ENCODE measurements at regions not wholly inside any gene's neighbourhood (a gene's known extent, or its start where the extent isn't known, plus 50 kb on each side); places are given as distances from the start of the nearest gene placed in this dataset.
"Not testable (repeated sequence)": the region's sequence is repeated elsewhere in the genome, so short reads cannot be mapped to it uniquely, and the experiment has no call there.

DNA sequence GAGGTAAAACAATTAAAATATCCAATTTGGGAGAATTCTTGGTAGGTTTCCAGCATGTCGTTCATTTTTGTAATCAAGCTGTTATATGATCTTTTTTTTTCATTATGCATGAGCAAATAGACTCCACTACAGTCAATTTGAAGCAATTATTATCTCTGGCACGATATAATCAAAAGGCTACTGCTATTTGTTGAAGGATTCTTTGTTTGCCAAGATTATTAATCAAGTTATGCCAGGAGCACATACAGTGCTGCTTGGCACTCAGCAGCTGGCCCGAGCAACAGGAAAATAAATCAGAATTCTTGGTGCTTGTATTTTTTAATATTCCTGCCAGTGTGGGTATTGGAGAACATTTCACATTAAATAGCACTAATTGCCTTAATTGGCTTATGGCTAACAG is 279.5 kb downstream of the RND3 start:
- Histone ChIP-seq H3K27me3 (replicated peaks; ENCODE audit: control insufficient read depth, insufficient read depth, low read length) (no peaks in the 10 kb centered on the region), H3K4me3 (replicated peaks; ENCODE audit: low read depth, low read length) (no peak overlapping the region), H3K36me3 (ENCODE audit: control insufficient read depth, insufficient read depth, low read length) (no peaks in the 10 kb centered on the region)
- TF ChIP-seq, protein P1, sequence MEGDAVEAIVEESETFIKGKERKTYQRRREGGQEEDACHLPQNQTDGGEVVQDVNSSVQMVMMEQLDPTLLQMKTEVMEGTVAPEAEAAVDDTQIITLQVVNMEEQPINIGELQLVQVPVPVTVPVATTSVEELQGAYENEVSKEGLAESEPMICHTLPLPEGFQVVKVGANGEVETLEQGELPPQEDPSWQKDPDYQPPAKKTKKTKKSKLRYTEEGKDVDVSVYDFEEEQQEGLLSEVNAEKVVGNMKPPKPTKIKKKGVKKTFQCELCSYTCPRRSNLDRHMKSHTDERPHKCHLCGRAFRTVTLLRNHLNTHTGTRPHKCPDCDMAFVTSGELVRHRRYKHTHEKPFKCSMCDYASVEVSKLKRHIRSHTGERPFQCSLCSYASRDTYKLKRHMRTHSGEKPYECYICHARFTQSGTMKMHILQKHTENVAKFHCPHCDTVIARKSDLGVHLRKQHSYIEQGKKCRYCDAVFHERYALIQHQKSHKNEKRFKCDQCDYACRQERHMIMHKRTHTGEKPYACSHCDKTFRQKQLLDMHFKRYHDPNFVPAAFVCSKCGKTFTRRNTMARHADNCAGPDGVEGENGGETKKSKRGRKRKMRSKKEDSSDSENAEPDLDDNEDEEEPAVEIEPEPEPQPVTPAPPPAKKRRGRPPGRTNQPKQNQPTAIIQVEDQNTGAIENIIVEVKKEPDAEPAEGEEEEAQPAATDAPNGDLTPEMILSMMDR (IDR thresholded peaks at IDR 0.05; ENCODE audit: insufficient read depth, low read length, poor library complexity, severe bottlenecking), result no peak
- DNase-seq (ENCODE audit: extremely low read depth, insufficient read length), result no peak

DNA sequence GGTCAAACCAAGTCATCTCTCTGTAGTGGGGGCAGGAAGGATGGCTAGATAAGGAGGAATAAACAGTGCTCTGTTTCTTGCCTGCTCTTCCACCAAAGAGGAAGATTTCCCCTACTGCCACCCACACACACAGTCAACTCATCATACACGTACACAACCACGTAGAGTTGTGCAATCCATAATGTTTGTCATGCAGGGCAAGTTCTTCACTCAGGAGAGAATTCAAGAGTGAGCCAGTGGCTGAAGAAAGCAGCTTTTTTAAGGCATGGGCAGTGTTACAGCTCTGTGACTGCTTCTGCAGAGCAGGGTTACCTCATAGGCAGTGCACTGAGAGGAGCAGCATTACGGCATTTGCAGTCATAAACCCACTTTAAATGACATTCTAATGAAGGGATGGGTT is 283.0 kb downstream of the RND3 start:
- no peak overlapping the region for H3K4me3 ChIP-seq (replicated peaks; ENCODE audit: low read depth, low read length)
- no peaks in the 10 kb centered on the region for H3K27me3 ChIP-seq (replicated peaks; ENCODE audit: control insufficient read depth, insufficient read depth, low read length)
- no peak for DNase-seq (ENCODE audit: extremely low read depth, insufficient read length)
- H3K36me3 ChIP-seq (ENCODE audit: control insufficient read depth, insufficient read depth, low read length), result no peaks in the 10 kb centered on the region
- TF ChIP-seq, protein P1 (IDR thresholded peaks at IDR 0.05; ENCODE audit: insufficient read depth, low read length, poor library complexity, severe bottlenecking), result no peak

DNA sequence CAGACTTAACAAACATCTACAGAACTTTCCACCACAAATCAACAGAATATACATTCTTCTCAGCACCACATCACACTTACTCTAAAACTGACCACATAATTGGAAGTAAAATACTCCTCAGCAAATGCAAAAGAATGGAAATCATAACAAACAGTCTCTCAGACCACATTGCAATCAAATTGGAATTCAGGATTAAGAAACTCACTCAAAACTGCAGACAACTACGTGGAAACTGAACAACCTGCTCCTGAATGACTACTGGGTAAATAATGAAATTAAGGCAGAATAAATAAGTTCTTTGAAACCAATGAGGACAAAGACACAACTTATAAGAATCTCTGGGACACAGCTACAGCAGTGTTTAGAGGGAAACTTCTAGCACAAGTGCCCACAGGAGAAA is 292.7 kb downstream of the RND3 start:
- DNase-seq (ENCODE audit: extremely low read depth, insufficient read length); H3K4me3 ChIP-seq (replicated peaks; ENCODE audit: low read depth, low read length); H3K36me3 ChIP-seq (ENCODE audit: control insufficient read depth, insufficient read depth, low read length); H3K27me3 ChIP-seq (replicated peaks; ENCODE audit: control insufficient read depth, insufficient read depth, low read length): not testable (repeated sequence)

DNA sequence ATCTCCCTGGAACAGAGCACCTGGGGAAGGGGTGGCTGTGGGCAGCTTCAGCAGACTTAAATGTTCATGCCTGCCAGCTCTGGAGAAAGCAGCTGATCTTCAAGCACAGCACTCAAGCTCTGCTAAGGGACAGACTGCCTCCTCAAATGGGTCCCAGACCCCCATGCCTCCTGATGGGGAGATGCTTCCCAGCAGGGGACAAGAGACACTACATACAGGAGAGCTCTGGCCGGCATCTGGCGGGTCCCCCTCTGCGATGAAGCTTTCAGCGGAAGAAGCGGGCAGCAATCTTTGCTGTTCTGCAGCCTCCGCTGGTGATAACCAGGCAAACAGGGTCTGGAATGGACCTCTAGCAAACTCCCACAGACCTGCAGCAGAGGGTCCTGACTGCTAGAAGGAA is 294.8 kb downstream of the RND3 start:
- TF ChIP-seq, protein P1 (IDR thresholded peaks at IDR 0.05; ENCODE audit: insufficient read depth, low read length, poor library complexity, severe bottlenecking), result no peak
- no peaks in the 10 kb centered on the region for H3K27me3 ChIP-seq (replicated peaks; ENCODE audit: control insufficient read depth, insufficient read depth, low read length)
- no peak for DNase-seq (ENCODE audit: extremely low read depth, insufficient read length)

DNA sequence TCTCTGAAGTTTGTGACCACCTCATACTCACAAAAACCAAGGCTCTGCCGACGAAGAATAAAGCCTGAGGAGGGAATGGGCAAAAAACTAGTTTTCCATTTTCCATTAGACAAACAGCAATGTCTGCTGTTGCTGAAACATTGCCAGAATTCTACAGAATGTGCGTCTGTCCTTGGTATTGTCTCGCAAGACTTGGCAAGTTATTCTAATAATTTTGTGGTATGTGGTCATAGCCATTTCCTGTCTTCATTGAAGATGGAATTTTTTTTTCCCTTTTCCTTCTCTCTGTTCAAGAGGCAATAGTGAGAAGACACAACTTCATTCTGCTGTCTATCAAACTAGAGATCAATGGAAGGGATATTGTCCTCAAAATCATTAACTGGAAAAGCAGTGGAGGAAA is 296.1 kb downstream of the RND3 start:
- Histone ChIP-seq H3K4me3 (replicated peaks; ENCODE audit: low read depth, low read length) (no peak overlapping the region), H3K36me3 (ENCODE audit: control insufficient read depth, insufficient read depth, low read length) (no peaks in the 10 kb centered on the region), H3K27me3 (replicated peaks; ENCODE audit: control insufficient read depth, insufficient read depth, low read length) (no peaks in the 10 kb centered on the region)
- TF ChIP-seq, protein P1 (IDR thresholded peaks at IDR 0.05; ENCODE audit: insufficient read depth, low read length, poor library complexity, severe bottlenecking), result no peak
- no peak for DNase-seq (ENCODE audit: extremely low read depth, insufficient read length)

More for the DNA sequence above, 294.8 kb downstream of the RND3 start:
- no peaks in the 10 kb centered on the region for H3K36me3 ChIP-seq (ENCODE audit: control insufficient read depth, insufficient read depth, low read length)
- no peak overlapping the region for H3K4me3 ChIP-seq (replicated peaks; ENCODE audit: low read depth, low read length)

DNA sequence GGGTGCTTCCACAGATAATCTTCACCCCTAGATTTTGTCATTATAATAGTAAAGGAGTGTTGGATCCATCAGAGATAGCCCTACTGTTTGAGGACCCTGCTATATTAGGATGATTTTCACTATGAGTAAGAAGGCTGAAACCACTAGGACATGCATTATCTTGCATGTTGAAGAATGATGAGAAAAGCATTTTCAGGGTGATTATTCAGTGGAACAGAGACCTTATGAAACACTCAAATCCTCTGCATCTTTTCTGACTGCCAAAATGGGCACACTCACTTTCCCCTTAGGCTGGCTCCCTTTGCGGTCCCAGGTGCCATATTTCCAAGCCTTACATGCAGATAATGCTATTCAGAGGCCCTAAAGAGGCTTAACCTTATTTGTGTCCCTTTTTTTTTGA is 296.9 kb downstream of the RND3 start:
- no peaks in the 10 kb centered on the region for H3K36me3 ChIP-seq (ENCODE audit: control insufficient read depth, insufficient read depth, low read length)
- TF ChIP-seq, protein P1 (IDR thresholded peaks at IDR 0.05; ENCODE audit: insufficient read depth, low read length, poor library complexity, severe bottlenecking), result no peak
- DNase-seq (ENCODE audit: extremely low read depth, insufficient read length), result no peak
- no peaks in the 10 kb centered on the region for H3K27me3 ChIP-seq (replicated peaks; ENCODE audit: control insufficient read depth, insufficient read depth, low read length)
- H3K4me3 ChIP-seq (replicated peaks; ENCODE audit: low read depth, low read length), result no peak overlapping the region
